Thoracic aorta (tissue), 2 donors: ENCODE measurements at regions not wholly inside any gene's neighbourhood (a gene's known extent, or its start where the extent isn't known, plus 50 kb on each side); places are given as distances from the start of the nearest gene placed in this dataset.
"Not testable (repeated sequence)": the region's sequence is repeated elsewhere in the genome, so short reads cannot be mapped to it uniquely, and the experiment has no call there.

Experiments used
- ATAC-seq: fragments of 150-250 bp; one replicate; pipeline ENCODE4 v1.8.0; 2017; ENCODE audit warnings: low read depth; ENCODE audit not compliant: insufficient number of reproducible peaks, low FRiP score
- DNase-seq: peaks from one replicate; pipeline ENCODE4 v3.0.0-alpha.2; 2020; ENCODE audit warnings: low spot score
- H3K27ac ChIP-seq, 2 donors: fragments of 200-600 bp; sonication (generic); 1 replicate in 1 of 2; 2 replicates in 1 of 2; pipeline ENCODE4 v1.5.1; 2016; ENCODE audit warnings: mild to moderate bottlenecking in 2 of 2, moderate library complexity in 2 of 2
- H3K27me3 ChIP-seq: fragments of 200-600 bp; sonication (generic); replicated peaks from 2 replicates; pipeline ENCODE4 v1.6.0; 2016; ENCODE audit warnings: mild to moderate bottlenecking; ENCODE audit not compliant: insufficient read depth
- H3K36me3 ChIP-seq: fragments of 200-600 bp; sonication (generic); one replicate; pipeline ENCODE4 v1.5.1; 2016
- H3K4me1 ChIP-seq, 2 donors: fragments of 200-600 bp; sonication (generic); 1 replicate in 1 of 2; 2 replicates in 1 of 2; pipeline versions ENCODE4 v1.5.1 to v1.6.0; 2016; ENCODE audit warnings: low read depth in 2 of 2, mild to moderate bottlenecking in 1 of 2; ENCODE audit not compliant: control insufficient read depth in 1 of 2
- H3K4me3 ChIP-seq: fragments of 200-600 bp; sonication (generic); 2 replicates; pipeline ENCODE4 v1.5.1; 2016; ENCODE audit warnings: mild to moderate bottlenecking
- H3K9me3 ChIP-seq: fragments of 200-600 bp; sonication (generic); 2 replicates; pipeline ENCODE4 v1.5.1; 2016
- TF ChIP-seq, protein P1 (sequence below): fragments of 200-600 bp; sonication (generic); IDR thresholded peaks from one replicate; pipeline ENCODE4 v1.5.1; 2019; ENCODE audit warnings: antibody characterized with exemption

DNA sequence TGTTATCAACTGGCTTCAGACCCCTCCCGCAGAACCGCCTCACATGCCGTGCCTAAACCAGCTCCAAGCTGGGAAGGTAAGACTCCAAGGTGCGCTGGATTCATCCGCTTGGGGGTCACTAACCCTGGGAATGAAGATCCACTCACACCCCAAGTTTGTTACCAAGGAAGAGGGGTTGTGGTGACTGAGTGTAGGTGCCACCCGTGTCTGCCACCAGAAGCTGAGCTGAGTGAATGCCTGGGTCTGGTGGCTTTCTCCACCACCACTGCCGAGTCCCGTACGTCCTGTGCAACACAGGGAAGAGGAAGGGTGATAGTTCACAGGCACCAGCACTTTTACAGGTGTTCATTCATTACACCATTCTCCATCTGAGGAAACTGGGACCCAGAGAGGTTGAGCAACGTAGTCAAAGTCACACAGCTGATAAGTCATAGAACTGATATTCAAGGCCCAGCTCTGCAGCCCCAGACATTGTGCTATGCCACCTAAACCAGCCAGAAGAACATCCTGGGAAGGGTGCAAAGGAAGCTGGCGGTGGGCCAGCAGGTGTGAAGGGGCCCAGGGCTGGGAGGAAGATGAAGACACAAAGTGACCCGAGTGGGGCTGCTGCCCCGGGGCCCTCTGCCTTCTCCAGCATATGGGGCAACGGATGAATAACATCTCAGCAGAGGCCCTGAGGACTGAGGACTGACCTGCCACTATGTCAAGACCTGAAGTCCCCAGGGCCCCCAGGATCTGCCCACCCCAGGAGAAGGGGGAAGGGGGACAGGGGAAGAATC is 70.9 kb upstream of the PPP1R26 start:
- DNase-seq (no peak), ATAC-seq (no peak)
- TF ChIP-seq, protein P1, sequence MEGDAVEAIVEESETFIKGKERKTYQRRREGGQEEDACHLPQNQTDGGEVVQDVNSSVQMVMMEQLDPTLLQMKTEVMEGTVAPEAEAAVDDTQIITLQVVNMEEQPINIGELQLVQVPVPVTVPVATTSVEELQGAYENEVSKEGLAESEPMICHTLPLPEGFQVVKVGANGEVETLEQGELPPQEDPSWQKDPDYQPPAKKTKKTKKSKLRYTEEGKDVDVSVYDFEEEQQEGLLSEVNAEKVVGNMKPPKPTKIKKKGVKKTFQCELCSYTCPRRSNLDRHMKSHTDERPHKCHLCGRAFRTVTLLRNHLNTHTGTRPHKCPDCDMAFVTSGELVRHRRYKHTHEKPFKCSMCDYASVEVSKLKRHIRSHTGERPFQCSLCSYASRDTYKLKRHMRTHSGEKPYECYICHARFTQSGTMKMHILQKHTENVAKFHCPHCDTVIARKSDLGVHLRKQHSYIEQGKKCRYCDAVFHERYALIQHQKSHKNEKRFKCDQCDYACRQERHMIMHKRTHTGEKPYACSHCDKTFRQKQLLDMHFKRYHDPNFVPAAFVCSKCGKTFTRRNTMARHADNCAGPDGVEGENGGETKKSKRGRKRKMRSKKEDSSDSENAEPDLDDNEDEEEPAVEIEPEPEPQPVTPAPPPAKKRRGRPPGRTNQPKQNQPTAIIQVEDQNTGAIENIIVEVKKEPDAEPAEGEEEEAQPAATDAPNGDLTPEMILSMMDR: no peak
- H3K4me1 ChIP-seq: no peaks in the 10 kb centered on the region
- no peak overlapping the region for H3K27ac ChIP-seq
- no peaks in the 10 kb centered on the region for H3K36me3 ChIP-seq
- no peaks in the 10 kb centered on the region for H3K9me3 ChIP-seq
- no peak overlapping the region for H3K4me3 ChIP-seq
- no peaks in the 10 kb centered on the region for H3K27me3 ChIP-seq

- H3K4me1 ChIP-seq: no peaks in the 10 kb centered on the region
- DNase-seq: no peak
- no peaks in the 10 kb centered on the region for H3K36me3 ChIP-seq
- no peaks in the 10 kb centered on the region for H3K27me3 ChIP-seq
- H3K27ac ChIP-seq: no peak overlapping the region
- no peak overlapping the region for H3K4me3 ChIP-seq
- TF ChIP-seq, protein P1: no peak
- ATAC-seq: no peak
- no peaks in the 10 kb centered on the region for H3K9me3 ChIP-seq
These were observed 70.0 kb upstream of the PPP1R26 start for GRCh38 chr9:135409286-135410200.

DNA sequence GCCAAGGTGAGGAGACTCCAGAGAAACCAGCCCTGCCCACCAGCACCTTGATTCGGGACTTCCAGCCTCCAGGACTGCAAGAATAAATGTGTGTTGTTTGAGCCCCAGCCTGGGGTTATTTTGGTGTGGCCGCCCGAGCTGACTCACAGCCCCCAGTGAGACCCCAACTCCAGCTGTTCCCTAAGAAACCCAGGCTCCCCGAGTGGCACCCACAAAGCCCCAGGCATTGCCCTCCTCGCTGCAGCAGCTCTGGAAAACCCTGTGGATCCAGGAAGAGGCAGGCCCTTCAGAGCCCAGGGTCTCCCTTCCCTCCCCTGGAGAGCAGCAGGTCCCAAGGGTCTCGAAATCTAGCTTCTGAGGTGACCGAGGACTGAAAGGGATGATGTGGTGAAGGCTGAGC is 69.2 kb upstream of the PPP1R26 start:
- H3K4me1 ChIP-seq: no peaks in the 10 kb centered on the region
- H3K27ac ChIP-seq: no peak overlapping the region
- no peaks in the 10 kb centered on the region for H3K9me3 ChIP-seq
- ATAC-seq: no peak
- DNase-seq: no peak
- no peaks in the 10 kb centered on the region for H3K36me3 ChIP-seq
- no peaks in the 10 kb centered on the region for H3K27me3 ChIP-seq
- TF ChIP-seq, protein P1: no peak
- no peak overlapping the region for H3K4me3 ChIP-seq

GRCh38 chr9:135410831-135411473 is 68.6 kb upstream of the PPP1R26 start:
- Histone ChIP-seq H3K4me3 (no peak overlapping the region), H3K27me3 (no peaks in the 10 kb centered on the region), H3K36me3 (no peaks in the 10 kb centered on the region), H3K27ac (no peak overlapping the region), H3K9me3 (no peaks in the 10 kb centered on the region), H3K4me1 (no peaks in the 10 kb centered on the region)
- TF ChIP-seq, protein P1: no peak
- no peak for ATAC-seq
- DNase-seq: no peak

- H3K36me3 ChIP-seq, DNase-seq, ATAC-seq, H3K4me3 ChIP-seq, H3K27me3 ChIP-seq, H3K27ac ChIP-seq, H3K4me1 ChIP-seq, H3K9me3 ChIP-seq: not testable (repeated sequence)
These were observed 68.0 kb upstream of the PPP1R26 start for GRCh38 chr9:135411605-135412004.
